Spleen (tissue), 7 donors: ENCODE measurements at regions not wholly inside any gene's neighbourhood (a gene's known extent, or its start where the extent isn't known, plus 50 kb on each side); places are given as distances from the start of the nearest gene placed in this dataset.

Experiments
- POLR2A ChIP-seq, 3 donors: fragments of 450-650 bp; IDR thresholded peaks; one replicate each; pipeline ENCODE4 v1.5.1; 2017; ENCODE audit warnings: antibody characterized with exemption in 3 of 3, mild to moderate bottlenecking in 1 of 3
- POLR2AphosphoS5 ChIP-seq, 3 donors: sonication (generic); formaldehyde crosslinking; IDR thresholded peaks; one replicate each; pipeline ENCODE4 v1.5.1; 2017; ENCODE audit warnings: antibody characterized with exemption in 3 of 3
- TF ChIP-seq, protein P1 (sequence below), 11 experiments: fragments of 200-600 bp in 7 of 11; fragments of 450-650 bp in 4 of 11; sonication (generic) in 4 of 11; IDR thresholded peaks in 8 of 11; conservative IDR thresholded peaks in 3 of 11; 1 replicate in 7 of 11; 2 replicates in 4 of 11; pipeline versions ENCODE4 v1.4.0 to v1.8.0; 2016 to 2021; ENCODE audit warnings: antibody characterized with exemption in 11 of 11, inconsistent platforms in 4 of 11, mild to moderate bottlenecking in 1 of 11
- donor health status: DM: no; HTN: no; CAD: no; lungs with moderate emphysema.
- donor health status: DM: no; HTN: no; CAD: no.
- donor health status: DM: no; HTN: no; CAD: no.

DNA sequence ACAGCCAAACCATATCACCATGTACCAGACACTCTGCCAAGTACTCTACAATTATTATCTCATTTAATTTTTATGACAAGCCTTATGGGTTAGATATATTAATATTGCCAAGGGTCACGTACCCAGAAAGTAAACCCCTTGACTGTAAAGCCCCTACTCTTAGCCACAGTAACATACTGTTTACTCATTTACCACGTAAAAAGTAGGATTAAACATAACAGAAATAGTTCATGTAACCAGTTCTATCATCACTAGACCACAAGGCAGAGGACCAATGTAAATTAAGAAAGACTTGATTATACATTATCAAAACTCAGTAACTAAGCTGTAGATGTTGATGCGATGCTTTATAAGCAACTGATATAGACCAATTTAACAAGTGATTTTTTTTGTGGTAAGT is 101.5 kb upstream of the CNTNAP4 start:
- TF ChIP-seq, protein P1, sequence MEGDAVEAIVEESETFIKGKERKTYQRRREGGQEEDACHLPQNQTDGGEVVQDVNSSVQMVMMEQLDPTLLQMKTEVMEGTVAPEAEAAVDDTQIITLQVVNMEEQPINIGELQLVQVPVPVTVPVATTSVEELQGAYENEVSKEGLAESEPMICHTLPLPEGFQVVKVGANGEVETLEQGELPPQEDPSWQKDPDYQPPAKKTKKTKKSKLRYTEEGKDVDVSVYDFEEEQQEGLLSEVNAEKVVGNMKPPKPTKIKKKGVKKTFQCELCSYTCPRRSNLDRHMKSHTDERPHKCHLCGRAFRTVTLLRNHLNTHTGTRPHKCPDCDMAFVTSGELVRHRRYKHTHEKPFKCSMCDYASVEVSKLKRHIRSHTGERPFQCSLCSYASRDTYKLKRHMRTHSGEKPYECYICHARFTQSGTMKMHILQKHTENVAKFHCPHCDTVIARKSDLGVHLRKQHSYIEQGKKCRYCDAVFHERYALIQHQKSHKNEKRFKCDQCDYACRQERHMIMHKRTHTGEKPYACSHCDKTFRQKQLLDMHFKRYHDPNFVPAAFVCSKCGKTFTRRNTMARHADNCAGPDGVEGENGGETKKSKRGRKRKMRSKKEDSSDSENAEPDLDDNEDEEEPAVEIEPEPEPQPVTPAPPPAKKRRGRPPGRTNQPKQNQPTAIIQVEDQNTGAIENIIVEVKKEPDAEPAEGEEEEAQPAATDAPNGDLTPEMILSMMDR (IDR thresholded peaks at IDR 0.05 in 8 of 11, conservative IDR thresholded peaks at IDR 0.05 in 3 of 11) = no peak
- TF ChIP-seq POLR2A (IDR thresholded peaks at IDR 0.05) = no peak
- no peak for TF ChIP-seq POLR2AphosphoS5 (IDR thresholded peaks at IDR 0.05)
